CD14-positive monocyte (primary cell): ENCODE measurements at regions not wholly inside any gene's neighbourhood (a gene's known extent, or its start where the extent isn't known, plus 50 kb on each side); places are given as distances from the start of the nearest gene placed in this dataset.

Source experiments
- DNase-seq, 3 donors: peaks; one replicate each; pipeline ENCODE4 v3.0.0-alpha.2; 2011 to 2022
- H2AFZ ChIP-seq: 2 replicates; pipeline ENCODE4 v1.6.0; 2012; ENCODE audit warnings: mild to moderate bottlenecking, low read depth, low read length, inconsistent platforms; ENCODE audit not compliant: insufficient read depth, poor library complexity, severe bottlenecking
- H3K27ac ChIP-seq, 2 donors: 1 replicate in 1 of 2; 2 replicates in 1 of 2; pipeline ENCODE4 v1.5.1; 2012 to 2013; ENCODE audit warnings: low read length in 2 of 2, control low read depth in 1 of 2, inconsistent platforms in 1 of 2, low read depth in 1 of 2, mild to moderate bottlenecking in 1 of 2
- H3K27me3 ChIP-seq, 2 donors: one replicate each; pipeline versions ENCODE4 v1.6.0 to v1.6.1; 2011 to 2013; ENCODE audit warnings: low read length in 2 of 2; ENCODE audit not compliant: control insufficient read depth in 2 of 2, insufficient read depth in 2 of 2
- H3K36me3 ChIP-seq, 2 donors: replicated peaks in 1 of 2; 1 replicate in 1 of 2; 2 replicates in 1 of 2; pipeline versions ENCODE4 v1.5.1 to v1.6.1; 2012 to 2013; ENCODE audit warnings: low read length in 2 of 2, control low read depth in 1 of 2, inconsistent platforms in 1 of 2, mild to moderate bottlenecking in 1 of 2; ENCODE audit not compliant: insufficient read depth in 2 of 2, control insufficient read depth in 1 of 2
- H3K4me1 ChIP-seq, 2 donors: 1 replicate in 1 of 2; 2 replicates in 1 of 2; pipeline versions ENCODE4 v1.5.1 to v1.6.1; 2012 to 2013; ENCODE audit warnings: low read length in 2 of 2, control low read depth in 1 of 2, inconsistent platforms in 1 of 2, mild to moderate bottlenecking in 1 of 2, moderate library complexity in 1 of 2; ENCODE audit not compliant: insufficient read depth in 2 of 2, control insufficient read depth in 1 of 2
- H3K4me2 ChIP-seq: replicated peaks from 2 replicates; pipeline ENCODE3; 2012; ENCODE audit warnings: low read length, moderate library complexity, mild to moderate bottlenecking; ENCODE audit not compliant: poor library complexity, severe bottlenecking; ENCODE audit errors: extremely low read depth
- H3K4me3 ChIP-seq, 3 experiments: fragments of 200-600 bp in 1 of 3; sonication (generic) in 1 of 3; replicated peaks in 1 of 3; 1 replicate in 2 of 3; 2 replicates in 1 of 3; pipeline ENCODE4 v1.5.1; 2011 to 2013; ENCODE audit warnings: low read length in 3 of 3, mild to moderate bottlenecking in 3 of 3, control low read depth in 2 of 3, low read depth in 2 of 3, inconsistent platforms in 1 of 3, moderate library complexity in 1 of 3
- H3K79me2 ChIP-seq: 2 replicates; pipeline ENCODE4 v1.6.0; 2012; ENCODE audit warnings: mild to moderate bottlenecking, control low read depth, inconsistent platforms, low read length, moderate library complexity; ENCODE audit not compliant: insufficient read depth
- H3K9ac ChIP-seq: 2 replicates; pipeline ENCODE4 v1.6.0; 2017; ENCODE audit warnings: low read length, mild to moderate bottlenecking; ENCODE audit not compliant: insufficient read depth, poor library complexity, severe bottlenecking
- H3K9me3 ChIP-seq, 2 donors: replicated peaks in 1 of 2; 1 replicate in 1 of 2; 2 replicates in 1 of 2; pipeline versions ENCODE4 v1.5.1 to v1.6.1; 2012 to 2013; ENCODE audit warnings: low read length in 2 of 2, control low read depth in 1 of 2; ENCODE audit not compliant: control insufficient read depth in 1 of 2, insufficient read depth in 1 of 2
- H4K20me1 ChIP-seq: 2 replicates; pipeline ENCODE4 v1.6.0; 2012; ENCODE audit warnings: mild to moderate bottlenecking, low read length, control low read depth, moderate library complexity; ENCODE audit not compliant: insufficient read depth
- H3K27ac Mint-ChIP-seq, 7 donors: one replicate each; pipeline ENCODE4 v1.8.0; 2020; ENCODE audit warnings: mild to moderate bottlenecking in 7 of 7, mixed read lengths in 7 of 7, moderate library complexity in 6 of 7, inconsistent platforms in 2 of 7
- H3K27me3 Mint-ChIP-seq, 3 donors: one replicate each; pipeline ENCODE4 v1.8.0; 2021 to 2022; ENCODE audit warnings: low read depth in 3 of 3, mild to moderate bottlenecking in 3 of 3, mixed read lengths in 3 of 3, moderate library complexity in 3 of 3, inconsistent platforms in 1 of 3
- H3K36me3 Mint-ChIP-seq, 2 donors: one replicate each; pipeline ENCODE4 v1.8.0; 2020; ENCODE audit warnings: mixed read lengths in 2 of 2, inconsistent platforms in 1 of 2, mild to moderate bottlenecking in 1 of 2
- H3K4me1 Mint-ChIP-seq: one replicate; pipeline ENCODE4 v1.8.0; 2020; ENCODE audit warnings: mild to moderate bottlenecking, mixed read lengths
- H3K4me3 Mint-ChIP-seq, 2 donors: one replicate each; pipeline ENCODE4 v1.8.0; 2020; ENCODE audit warnings: mild to moderate bottlenecking in 2 of 2, mixed read lengths in 2 of 2, moderate library complexity in 1 of 2
- H3K9me3 Mint-ChIP-seq, 7 donors: one replicate each; pipeline ENCODE4 v1.8.0; 2020 to 2022; ENCODE audit warnings: mixed read lengths in 7 of 7, mild to moderate bottlenecking in 6 of 7, moderate library complexity in 6 of 7, inconsistent platforms in 2 of 7
- WGBS: methylation state at CpG from one replicate; pipeline ENCODE4 v1.1.5; 2013; ENCODE audit warnings: missing lambda C conversion rate; ENCODE audit not compliant: insufficient coverage; 5-methylcytosine and 5-hydroxymethylcytosine counted together
- intact Hi-C, 2 donors: fragments of 100-400 bp; cut with micrococcal nuclease; formaldehyde crosslinking; loops; one replicate each; pipeline versions ENCODE4 v1.15.0 to v1.15.1; 2023
- TF ChIP-seq, protein P1 (sequence below): fragments of 200-600 bp; IDR thresholded peaks from one replicate; pipeline ENCODE4 v1.8.0; 2022; ENCODE audit warnings: antibody characterized with exemption, mild to moderate bottlenecking

DNA sequence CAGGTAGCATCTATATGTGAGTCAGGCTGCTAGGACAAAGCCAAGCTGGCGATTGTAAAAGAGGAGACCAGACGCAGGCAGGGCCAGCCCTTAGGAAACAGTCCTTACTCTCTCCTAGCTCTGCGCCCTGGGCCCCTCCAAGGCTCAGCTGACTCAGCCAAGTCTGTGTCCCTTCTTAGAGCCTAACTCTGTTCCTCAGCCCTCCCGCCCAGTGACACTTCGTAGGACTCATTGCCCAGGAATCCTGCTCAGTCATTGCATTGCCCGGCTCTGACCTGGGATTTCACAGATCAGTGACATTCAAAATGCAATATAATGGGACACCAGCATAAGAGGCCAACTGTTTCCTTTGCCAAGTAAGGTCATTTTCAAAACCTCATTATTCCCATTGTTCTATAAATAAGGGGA is 244.2 kb downstream of the TLE3 start:
- no peak overlapping the region for H2AFZ ChIP-seq

DNA sequence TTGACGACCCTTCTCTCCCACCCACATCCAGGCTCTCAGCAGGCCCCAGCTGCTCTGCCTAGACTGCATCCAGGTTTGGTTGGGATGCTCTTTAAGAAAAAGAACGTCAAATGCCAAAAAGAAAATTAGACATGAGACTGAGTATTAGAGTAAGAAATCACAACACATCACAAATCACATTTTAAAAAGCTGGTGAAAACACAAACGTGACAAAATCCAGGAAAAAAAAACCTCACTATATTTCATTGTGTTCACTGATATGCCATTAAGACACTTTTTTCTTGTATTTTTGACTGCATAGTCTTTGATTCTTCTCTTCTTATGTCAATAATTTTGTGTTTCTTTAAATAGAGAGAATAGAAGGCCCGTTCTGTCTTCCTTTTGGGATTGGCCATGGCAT is 243.7 kb downstream of the TLE3 start:
- no peak for DNase-seq
- intact Hi-C loops: no loop called here
- H3K4me1 ChIP-seq: no peaks in the 10 kb centered on the region
- peaks cover 1% of the 10 kb centered on the region for H3K4me1 Mint-ChIP-seq
- H3K4me3 ChIP-seq: no peak overlapping the region
- TF ChIP-seq, protein P1, sequence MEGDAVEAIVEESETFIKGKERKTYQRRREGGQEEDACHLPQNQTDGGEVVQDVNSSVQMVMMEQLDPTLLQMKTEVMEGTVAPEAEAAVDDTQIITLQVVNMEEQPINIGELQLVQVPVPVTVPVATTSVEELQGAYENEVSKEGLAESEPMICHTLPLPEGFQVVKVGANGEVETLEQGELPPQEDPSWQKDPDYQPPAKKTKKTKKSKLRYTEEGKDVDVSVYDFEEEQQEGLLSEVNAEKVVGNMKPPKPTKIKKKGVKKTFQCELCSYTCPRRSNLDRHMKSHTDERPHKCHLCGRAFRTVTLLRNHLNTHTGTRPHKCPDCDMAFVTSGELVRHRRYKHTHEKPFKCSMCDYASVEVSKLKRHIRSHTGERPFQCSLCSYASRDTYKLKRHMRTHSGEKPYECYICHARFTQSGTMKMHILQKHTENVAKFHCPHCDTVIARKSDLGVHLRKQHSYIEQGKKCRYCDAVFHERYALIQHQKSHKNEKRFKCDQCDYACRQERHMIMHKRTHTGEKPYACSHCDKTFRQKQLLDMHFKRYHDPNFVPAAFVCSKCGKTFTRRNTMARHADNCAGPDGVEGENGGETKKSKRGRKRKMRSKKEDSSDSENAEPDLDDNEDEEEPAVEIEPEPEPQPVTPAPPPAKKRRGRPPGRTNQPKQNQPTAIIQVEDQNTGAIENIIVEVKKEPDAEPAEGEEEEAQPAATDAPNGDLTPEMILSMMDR: no peak
- H3K36me3 Mint-ChIP-seq: no peaks in the 10 kb centered on the region
- no peaks in the 10 kb centered on the region for H3K27me3 ChIP-seq
- H3K27ac Mint-ChIP-seq: no peak overlapping the region
- H2AFZ ChIP-seq: no peak overlapping the region
- H3K4me2 ChIP-seq: no peak overlapping the region
- no peaks in the 10 kb centered on the region for H3K79me2 ChIP-seq
- H4K20me1 ChIP-seq: no peaks in the 10 kb centered on the region
- WGBS: no CpG with 5 or more reads among the region's 4 CpGs
- H3K27ac ChIP-seq: no peak overlapping the region
- H3K27me3 Mint-ChIP-seq: peaks cover 1 to 13% (median 7%) of the 10 kb centered on the region in 3 donors
- H3K9ac ChIP-seq: no peak overlapping the region
- peaks cover 0 to 7% (median 4%) of the 10 kb centered on the region in 7 donors for H3K9me3 Mint-ChIP-seq
- H3K9me3 ChIP-seq: peaks cover 0 to 7% of the 10 kb centered on the region in 2 donors
- H3K4me3 Mint-ChIP-seq: no peak overlapping the region
- H3K36me3 ChIP-seq: no peaks in the 10 kb centered on the region

More for the DNA sequence above, 244.2 kb downstream of the TLE3 start:
- no peak for DNase-seq
- TF ChIP-seq, protein P1: no peak
- Histone ChIP-seq H3K4me3 (no peak overlapping the region), H3K79me2 (no peaks in the 10 kb centered on the region), H3K4me2 (no peak overlapping the region), H3K4me1 (no peaks in the 10 kb centered on the region), H3K36me3 (no peaks in the 10 kb centered on the region), H3K27ac (no peak overlapping the region), H3K27me3 (no peaks in the 10 kb centered on the region), H4K20me1 (no peaks in the 10 kb centered on the region), H3K9ac (no peak overlapping the region), H3K9me3 (peaks cover 0 to 7% of the 10 kb centered on the region in 2 donors)
- 100% methylated on average over 5 of the region's 6 CpGs for WGBS
- no peak overlapping the region for H3K4me3 Mint-ChIP-seq
- peaks cover 0 to 7% (median 4%) of the 10 kb centered on the region in 7 donors for H3K9me3 Mint-ChIP-seq
- H3K36me3 Mint-ChIP-seq: no peaks in the 10 kb centered on the region
- peaks cover 1 to 13% (median 7%) of the 10 kb centered on the region in 3 donors for H3K27me3 Mint-ChIP-seq
- intact Hi-C loops: no loop called here
- peaks cover 1% of the 10 kb centered on the region for H3K4me1 Mint-ChIP-seq
- H3K27ac Mint-ChIP-seq: peak overlapping the region in 1 of 7 donors; percentile 42
